ENCODE measurements at regions not wholly inside any gene's neighbourhood (a gene's known extent, or its start where the extent isn't known, plus 50 kb on each side); places are given as distances from the start of the nearest gene placed in this dataset.

- DNase-seq: no peak
These were observed 177.3 kb upstream of the GOLIM4 start for GRCh38 chr3:168273036-168273435.

- no peak for DNase-seq
These were observed 176.7 kb upstream of the GOLIM4 start for GRCh38 chr3:168272343-168272985.

- no peak for DNase-seq
These were observed 176.2 kb upstream of the GOLIM4 start for GRCh38 chr3:168271932-168272331.

- DNase-seq: no peak
These were observed 173.3 kb upstream of the GOLIM4 start for GRCh38 chr3:168269001-168269400.

GRCh38 chr3:168267179-168267578 is 171.5 kb upstream of the GOLIM4 start:
- no peak for DNase-seq

- no peak for DNase-seq
These were observed 170.6 kb upstream of the GOLIM4 start for GRCh38 chr3:168266335-168266734.

- DNase-seq: no peak
These were observed 167.2 kb upstream of the GOLIM4 start for GRCh38 chr3:168262887-168263286.

- DNase-seq: no peak
These were observed 165.1 kb upstream of the GOLIM4 start for GRCh38 chr3:168260859-168261258.

- DNase-seq: no peak
These were observed 155.6 kb upstream of the GOLIM4 start for GRCh38 chr3:168251371-168251770.

GRCh38 chr3:168250415-168250861 is 154.7 kb upstream of the GOLIM4 start:
- no peak for DNase-seq

GRCh38 chr3:168249550-168250414 is 154.1 kb upstream of the GOLIM4 start:
- no peak for DNase-seq

- DNase-seq: no peak
These were observed 153.5 kb upstream of the GOLIM4 start for GRCh38 chr3:168249205-168249549.

- DNase-seq: no peak
These were observed 152.9 kb upstream of the GOLIM4 start for GRCh38 chr3:168248383-168249204.

- DNase-seq: no peak
These were observed 145.4 kb upstream of the GOLIM4 start for GRCh38 chr3:168241156-168241555.

GRCh38 chr3:168239287-168239686 is 143.6 kb upstream of the GOLIM4 start:
- DNase-seq: no peak

- no peak for DNase-seq
These were observed 137.3 kb upstream of the GOLIM4 start for GRCh38 chr3:168233001-168233400.

- no peak for DNase-seq
These were observed 127.4 kb upstream of the GOLIM4 start for GRCh38 chr3:168223085-168223484.

- DNase-seq: no peak
These were observed 124.8 kb upstream of the GOLIM4 start for GRCh38 chr3:168220556-168220955.

GRCh38 chr3:168219530-168219929 is 123.8 kb upstream of the GOLIM4 start:
- DNase-seq: no peak

- DNase-seq: no peak
These were observed 122.9 kb upstream of the GOLIM4 start for GRCh38 chr3:168218600-168218999.

GRCh38 chr3:168216851-168217250 is 121.1 kb upstream of the GOLIM4 start:
- no peak for DNase-seq

GRCh38 chr3:168213920-168214319 is 118.2 kb upstream of the GOLIM4 start:
- DNase-seq: no peak

GRCh38 chr3:168212664-168213285 is 117.1 kb upstream of the GOLIM4 start:
- no peak for DNase-seq
